ENCODE measurements at regions not wholly inside any gene's neighbourhood (a gene's known extent, or its start where the extent isn't known, plus 50 kb on each side); places are given as distances from the start of the nearest gene placed in this dataset.

- H3K4me1 ChIP-seq: no peaks in the 10 kb centered on the region
- no peak overlapping the region for H3K4me3 ChIP-seq
- H3K27ac ChIP-seq: no peak overlapping the region
- DNase-seq (ENCODE audit: low spot score in 2 of 2): no peak
- no peaks in the 10 kb centered on the region for H3K36me3 ChIP-seq
- no peaks in the 10 kb centered on the region for H3K27me3 ChIP-seq
- H3K9me3 ChIP-seq: peaks cover 0 to 6% (median 0%) of the 10 kb centered on the region in 4 donors
- TF ChIP-seq CTCF (IDR thresholded peaks at IDR 0.05): no peak
- no peak for TF ChIP-seq EP300 (IDR thresholded peaks at IDR 0.05)
- TF ChIP-seq POLR2A (IDR thresholded peaks at IDR 0.05): no peak
Measured at GRCh38 chr4:175504318-175504717, 307.7 kb downstream of the GPM6A start.

- no peak overlapping the region for H3K4me3 ChIP-seq
- H3K36me3 ChIP-seq: no peaks in the 10 kb centered on the region
- no peak for DNase-seq (ENCODE audit: low spot score in 2 of 2)
- H3K27ac ChIP-seq: no peak overlapping the region
- TF ChIP-seq EP300 (IDR thresholded peaks at IDR 0.05) (no peak), CTCF (IDR thresholded peaks at IDR 0.05) (no peak), POLR2A (IDR thresholded peaks at IDR 0.05) (no peak)
- no peaks in the 10 kb centered on the region for H3K9me3 ChIP-seq
- H3K4me1 ChIP-seq: no peaks in the 10 kb centered on the region
- no peaks in the 10 kb centered on the region for H3K27me3 ChIP-seq
- WGBS, 2 donors: 68 to 85% methylated on average over 2 of the region's 2 CpGs
Measured at GRCh38 chr4:175509320-175509719, 302.7 kb downstream of the GPM6A start.

GRCh38 chr4:175511861-175512260 is 300.2 kb downstream of the GPM6A start:
- Histone ChIP-seq H3K9me3 (no peaks in the 10 kb centered on the region), H3K27ac (no peak overlapping the region), H3K4me1 (no peaks in the 10 kb centered on the region), H3K27me3 (no peaks in the 10 kb centered on the region), H3K4me3 (no peak overlapping the region), H3K36me3 (no peaks in the 10 kb centered on the region)
- no peak for DNase-seq (ENCODE audit: low spot score in 2 of 2)
- TF ChIP-seq CTCF (IDR thresholded peaks at IDR 0.05) (no peak), EP300 (IDR thresholded peaks at IDR 0.05) (no peak), POLR2A (IDR thresholded peaks at IDR 0.05) (no peak)
- WGBS, 2 donors: 78 to 93% methylated on average over 1 of the region's 1 CpG

GRCh38 chr4:175514174-175514573 is 297.9 kb downstream of the GPM6A start:
- no peak overlapping the region for H3K4me3 ChIP-seq
- H3K9me3 ChIP-seq: no peaks in the 10 kb centered on the region
- no peaks in the 10 kb centered on the region for H3K27me3 ChIP-seq
- TF ChIP-seq CTCF (IDR thresholded peaks at IDR 0.05): no peak
- TF ChIP-seq EP300 (IDR thresholded peaks at IDR 0.05): no peak
- no peak for TF ChIP-seq POLR2A (IDR thresholded peaks at IDR 0.05)
- no peak overlapping the region for H3K27ac ChIP-seq
- no peaks in the 10 kb centered on the region for H3K36me3 ChIP-seq
- no peaks in the 10 kb centered on the region for H3K4me1 ChIP-seq
- DNase-seq (ENCODE audit: low spot score in 2 of 2): no peak
- 77 to 80% methylated on average over 5 of the region's 5 CpGs for WGBS, 2 donors

- no peak for TF ChIP-seq EP300 (IDR thresholded peaks at IDR 0.05)
- TF ChIP-seq POLR2A (IDR thresholded peaks at IDR 0.05): no peak
- no peak for TF ChIP-seq CTCF (IDR thresholded peaks at IDR 0.05)
- no peaks in the 10 kb centered on the region for H3K36me3 ChIP-seq
- no peak overlapping the region for H3K4me3 ChIP-seq
- H3K27me3 ChIP-seq: no peaks in the 10 kb centered on the region
- H3K9me3 ChIP-seq: peaks cover 0 to 4% (median 0%) of the 10 kb centered on the region in 4 donors
- H3K27ac ChIP-seq: no peak overlapping the region
- WGBS, 2 donors: 79 to 81% methylated on average over 3 of the region's 3 CpGs
- no peak for DNase-seq (ENCODE audit: low spot score in 2 of 2)
- H3K4me1 ChIP-seq: no peaks in the 10 kb centered on the region
Measured at GRCh38 chr4:175530655-175531054, 281.4 kb downstream of the GPM6A start.

All from tibial nerve (tissue), 4 donors.